GM19467 (cell line): ENCODE measurements at regions not wholly inside any gene's neighbourhood (a gene's known extent, or its start where the extent isn't known, plus 50 kb on each side); places are given as distances from the start of the nearest gene placed in this dataset.

Experiments
- ATAC-seq: cut with Tn5 transposase; IDR thresholded peaks from one replicate; pipeline ENCODE4 v1.9.1; 2021; ENCODE audit warnings: mild to moderate bottlenecking, moderate library complexity; ENCODE audit not compliant: unreplicated experiment

DNA sequence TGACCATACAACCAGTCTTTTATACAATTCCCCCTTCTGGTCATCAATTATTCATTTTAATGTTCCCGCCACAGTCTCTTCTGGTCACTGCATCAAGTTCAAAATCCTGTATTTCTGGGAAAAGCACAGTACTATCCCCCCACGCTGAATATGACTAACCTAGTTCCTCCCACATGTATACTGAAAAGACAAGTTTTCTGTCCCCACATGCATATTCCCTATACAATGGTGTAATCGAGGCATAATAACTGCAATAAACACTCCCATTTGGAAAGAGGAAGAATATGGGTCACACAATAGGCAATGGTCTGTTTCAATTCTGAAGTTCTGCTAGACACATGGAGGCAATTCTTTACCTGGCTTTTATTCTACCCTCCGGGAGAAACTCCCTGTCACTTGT lies 344.9 kb downstream of the EFNA5 start:
- ATAC-seq: no peak

DNA sequence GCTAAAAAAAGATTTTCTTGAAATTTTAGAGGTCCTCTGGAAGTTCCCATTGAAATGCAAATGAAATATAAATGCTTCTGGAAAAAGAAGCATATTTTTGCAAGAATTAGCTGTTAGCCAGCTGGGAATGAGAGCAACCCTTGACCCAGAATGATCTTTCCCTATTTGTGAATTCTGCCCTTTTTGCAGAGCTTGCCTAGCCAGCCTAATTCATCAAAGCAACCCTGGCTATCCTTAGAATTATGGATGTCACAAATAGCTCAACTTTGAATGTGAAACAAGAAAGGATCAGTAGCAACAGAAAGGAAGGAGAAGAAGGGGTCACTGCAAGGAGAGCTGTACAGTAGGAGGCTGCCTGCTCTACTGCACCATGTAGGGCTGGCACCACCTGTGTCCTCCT lies 345.9 kb downstream of the EFNA5 start:
- no peak for ATAC-seq

DNA sequence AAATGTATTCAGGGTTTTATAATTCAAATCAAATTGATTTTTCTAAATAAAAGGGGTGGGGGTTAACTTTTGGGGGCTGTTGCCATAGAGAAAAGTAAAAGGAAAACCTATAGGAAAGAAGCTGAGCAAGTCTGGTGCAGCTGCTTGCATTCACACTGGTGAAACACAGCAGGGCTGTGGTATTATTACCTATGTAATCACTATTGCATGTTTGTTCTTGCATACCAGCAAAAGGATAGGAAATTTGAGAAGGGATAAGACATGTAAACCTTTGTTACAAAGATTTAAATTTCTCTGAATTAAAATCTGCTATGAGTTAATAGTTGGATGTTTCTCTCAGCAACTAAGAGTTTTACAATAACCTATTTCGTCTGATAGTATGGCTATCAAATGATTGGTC lies 346.7 kb downstream of the EFNA5 start:
- no peak for ATAC-seq

DNA sequence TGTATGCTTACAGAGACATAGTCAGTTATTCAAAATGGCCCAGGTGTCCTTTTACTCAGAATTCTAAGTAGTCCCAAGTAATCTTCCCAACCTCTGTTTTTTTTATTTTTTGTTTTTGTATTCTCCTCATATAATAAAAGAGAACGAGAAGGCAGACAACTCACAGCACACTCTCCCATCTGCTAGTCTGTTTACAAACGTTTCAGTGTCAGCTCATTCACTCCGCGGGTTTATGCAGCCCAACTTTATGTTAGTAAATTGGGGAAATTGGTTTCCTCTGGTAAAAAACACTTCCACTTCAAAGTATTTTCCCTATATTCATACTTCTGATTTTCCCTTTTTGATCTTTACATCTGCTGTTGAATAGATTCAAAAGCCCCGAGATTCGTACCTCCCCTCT lies 347.2 kb downstream of the EFNA5 start:
- no peak for ATAC-seq

GRCh38 chr5:107322936-107323335 lies 347.8 kb downstream of the EFNA5 start:
- ATAC-seq: no peak

DNA sequence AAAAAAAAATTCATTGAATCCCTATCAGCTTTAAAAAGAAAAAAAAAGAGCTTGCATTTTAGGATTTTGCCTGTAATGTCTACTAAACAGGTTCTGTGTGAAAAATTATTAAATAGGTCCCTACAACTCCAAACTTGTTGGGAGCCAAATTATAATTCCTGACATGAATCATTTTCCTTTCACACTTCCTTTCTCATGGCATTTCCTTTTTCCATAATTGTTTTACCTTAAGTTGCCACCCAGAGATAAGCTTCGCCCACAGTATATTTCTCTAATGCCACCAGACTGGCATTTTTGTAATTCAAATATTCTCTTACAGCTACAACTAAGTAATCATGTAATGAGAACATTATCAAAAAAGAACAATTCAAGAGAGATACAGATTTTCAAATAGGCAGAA lies 348.8 kb downstream of the EFNA5 start:
- ATAC-seq: no peak

DNA sequence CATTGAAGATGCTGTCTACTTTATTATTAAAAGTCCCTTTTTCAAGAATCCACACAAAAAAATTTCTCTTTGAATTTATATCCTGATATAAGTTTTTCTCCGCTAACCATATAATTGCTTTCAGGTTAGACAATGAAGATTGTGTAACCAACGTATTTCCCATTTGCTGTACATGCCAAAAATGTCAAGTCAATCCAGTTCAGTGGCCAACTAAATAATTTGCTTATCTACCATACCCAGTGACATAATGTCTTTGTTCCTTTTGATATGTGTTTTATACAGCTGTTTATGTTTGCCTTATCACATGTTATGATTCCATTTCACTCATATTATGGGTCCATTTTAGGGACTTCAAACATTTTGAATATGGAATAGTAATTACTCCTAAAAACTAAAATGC lies 349.9 kb downstream of the EFNA5 start:
- no peak for ATAC-seq

DNA sequence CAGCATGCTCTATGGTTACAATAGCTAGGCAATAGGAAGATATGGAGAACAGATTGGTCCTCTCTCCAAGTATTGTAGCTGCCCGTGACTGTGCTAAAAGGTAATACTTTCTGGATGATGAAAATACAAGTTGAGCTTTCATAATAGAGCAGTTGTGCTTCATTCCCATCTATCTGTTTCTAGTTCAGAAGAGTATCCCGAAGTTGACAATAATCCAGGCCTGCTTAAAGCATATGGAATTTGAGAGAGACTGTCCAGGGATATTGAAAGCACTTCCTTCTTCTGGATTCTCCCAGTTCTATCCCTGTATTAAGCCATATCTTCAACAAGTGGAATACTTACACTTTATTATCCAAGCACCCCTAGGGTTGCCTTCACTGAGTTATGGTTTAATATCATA lies 350.4 kb downstream of the EFNA5 start:
- no peak for ATAC-seq

DNA sequence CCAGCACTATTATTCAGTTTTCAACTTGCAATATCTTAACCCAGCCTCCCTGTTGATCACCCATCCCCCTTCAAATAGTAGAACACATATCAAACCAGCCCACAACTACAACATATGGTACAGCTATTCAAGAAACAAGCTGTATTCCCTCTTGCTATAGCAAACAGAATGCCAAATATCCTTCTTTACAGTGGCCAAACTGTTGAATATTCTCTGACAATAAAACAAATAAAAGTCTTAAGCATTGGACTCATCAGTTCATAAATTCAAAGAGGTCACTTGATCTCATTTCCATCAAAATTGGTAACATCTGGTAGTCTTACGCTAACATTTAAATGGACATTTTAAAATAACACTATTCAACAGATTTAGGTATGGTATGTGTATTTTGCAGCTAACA lies 350.8 kb downstream of the EFNA5 start:
- ATAC-seq: no peak

DNA sequence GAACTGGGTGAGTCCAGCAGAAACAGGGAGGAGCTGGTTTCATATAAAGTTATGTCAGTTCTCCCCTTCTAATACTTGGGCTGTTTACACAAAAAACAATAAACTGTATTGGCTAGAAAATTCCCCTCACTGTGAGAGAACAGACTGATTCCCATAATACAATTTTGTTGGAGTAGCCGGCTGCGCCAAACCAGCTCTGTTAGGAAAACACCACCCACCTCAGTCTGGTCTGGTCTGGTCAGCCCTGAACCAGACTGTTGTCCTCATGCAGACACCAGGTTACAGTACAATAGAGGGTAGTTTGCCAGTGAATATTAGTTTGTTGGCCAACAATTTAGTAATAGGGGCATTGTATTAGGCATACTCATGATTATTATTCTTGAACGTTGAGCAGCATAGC lies 356.4 kb downstream of the EFNA5 start:
- no peak for ATAC-seq

DNA sequence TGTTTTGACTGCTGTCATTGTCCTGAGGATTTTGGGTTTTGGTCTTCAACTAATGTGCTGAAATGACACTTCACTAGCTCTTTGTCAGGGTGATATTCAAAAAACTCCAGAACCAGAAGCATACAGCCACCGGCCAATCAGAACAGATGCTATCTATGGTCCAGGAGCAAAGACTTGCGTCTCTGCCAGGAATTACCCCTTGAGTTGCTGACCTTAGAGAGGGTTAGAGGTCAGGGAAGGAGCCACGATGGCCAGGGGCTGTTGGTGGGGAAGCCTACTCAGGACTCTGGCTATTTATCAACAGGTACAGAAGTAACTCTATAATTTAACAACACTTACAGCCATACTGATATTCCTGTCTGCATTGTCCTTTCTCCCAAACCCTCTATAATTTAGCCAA lies 356.8 kb downstream of the EFNA5 start:
- no peak for ATAC-seq

GRCh38 chr5:107313098-107313497 lies 357.6 kb downstream of the EFNA5 start:
- ATAC-seq: no peak

- ATAC-seq: no peak
Measured at GRCh38 chr5:107310181-107310580, 360.6 kb downstream of the EFNA5 start.

- ATAC-seq: no peak
Measured at GRCh38 chr5:107306594-107306993, 364.1 kb downstream of the EFNA5 start.

- no peak for ATAC-seq
Measured at GRCh38 chr5:107306002-107306401, 364.7 kb downstream of the EFNA5 start.

- no peak for ATAC-seq
Measured at GRCh38 chr5:107304684-107305083, 366.1 kb downstream of the EFNA5 start.

GRCh38 chr5:107303171-107303968 lies 367.4 kb downstream of the EFNA5 start:
- ATAC-seq: no peak

DNA sequence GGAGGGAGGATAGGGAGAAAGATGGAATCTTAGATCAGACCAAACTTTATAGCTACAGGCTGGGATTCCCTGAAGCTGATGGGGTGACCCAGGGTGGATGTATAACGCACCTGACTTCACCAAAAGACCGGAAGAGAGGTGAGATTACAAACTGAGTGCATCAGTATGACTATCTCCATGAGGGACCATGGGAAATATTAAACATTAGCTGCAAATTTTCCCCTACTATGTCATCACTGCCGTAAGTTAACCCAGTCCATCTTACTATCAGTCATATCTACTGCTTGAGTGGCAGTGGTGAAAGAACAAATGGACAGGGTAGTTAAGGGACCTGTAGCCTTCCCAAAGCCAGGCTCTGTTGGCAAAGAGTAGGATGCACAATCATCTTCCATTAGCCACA lies 368.3 kb downstream of the EFNA5 start:
- no peak for ATAC-seq

DNA sequence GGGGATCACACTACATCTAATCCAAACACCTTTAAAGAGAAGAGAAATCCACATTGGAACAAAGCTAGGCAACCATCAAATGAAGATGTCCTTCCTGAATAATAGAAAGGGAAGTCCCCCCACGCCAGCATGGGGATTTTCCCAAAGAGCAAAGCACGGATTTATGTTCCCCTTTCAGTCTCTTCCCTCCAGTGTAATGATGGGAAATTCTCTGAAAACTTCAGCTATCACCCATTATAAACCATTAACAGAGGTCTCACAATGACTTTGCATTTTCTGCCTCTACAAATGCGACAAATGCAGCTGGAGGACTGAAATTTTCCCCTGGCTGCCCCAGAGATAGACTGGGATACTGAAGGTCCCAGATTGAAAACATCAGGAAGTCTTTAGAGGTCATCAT lies 368.7 kb downstream of the EFNA5 start:
- ATAC-seq: no peak

DNA sequence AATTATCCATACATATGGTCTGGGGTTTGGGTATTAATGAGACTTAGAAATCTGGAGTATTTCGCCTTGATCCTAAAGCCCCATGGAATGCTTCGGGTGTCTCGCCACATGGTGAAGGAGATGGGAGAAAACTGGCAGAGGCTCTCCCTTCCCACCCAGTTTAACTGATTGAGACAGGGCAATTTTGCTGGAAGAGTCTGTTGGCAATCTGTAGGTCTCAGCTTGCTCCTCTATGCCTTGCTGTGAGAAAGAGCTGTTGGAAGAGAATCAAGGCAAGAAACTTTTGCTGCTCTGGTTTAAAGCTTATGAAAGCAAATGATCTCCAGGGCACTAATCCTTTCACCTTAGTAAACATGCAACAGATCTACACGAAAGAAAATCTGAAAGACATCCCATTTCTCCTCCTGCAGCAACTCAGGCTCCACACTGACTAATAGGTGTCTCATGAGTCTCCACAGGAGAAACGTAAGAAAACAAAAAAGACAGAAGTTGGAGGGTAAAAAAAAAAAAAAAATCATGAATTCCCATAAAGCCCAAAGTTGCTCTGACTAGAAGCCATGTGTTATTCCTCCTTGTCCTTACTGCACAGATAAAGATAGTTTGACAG lies 369.9 kb downstream of the EFNA5 start:
- no peak for ATAC-seq

GRCh38 chr5:107296572-107296971 lies 374.2 kb downstream of the EFNA5 start:
- no peak for ATAC-seq

- no peak for ATAC-seq
Measured at GRCh38 chr5:107295914-107296313, 374.8 kb downstream of the EFNA5 start.

GRCh38 chr5:107294669-107295068 lies 376.1 kb downstream of the EFNA5 start:
- ATAC-seq: no peak
